ENCODE measurements at regions not wholly inside any gene's neighbourhood (a gene's known extent, or its start where the extent isn't known, plus 50 kb on each side); places are given as distances from the start of the nearest gene placed in this dataset.

GRCh38 chr12:123040106-123040505, 59.6 kb downstream of the ARL6IP4 start (continued):
- TF ChIP-seq FIP1L1 (IDR thresholded peaks at IDR 0.05; ENCODE audit: borderline replicate concordance, insufficient read depth, low read depth, low read length) = no peak

- CTCF ChIA-PET (ENCODE audit: low intra/inter-chr PET ratio, low total read pairs) = no interaction called here
- TF ChIP-seq NAIF1 (CRISPR knock-in tag; IDR thresholded peaks at IDR 0.05; ENCODE audit: borderline replicate concordance) (no peak), RELA (CRISPR knock-in tag; IDR thresholded peaks at IDR 0.05) (no peak), ZBTB21 (CRISPR knock-in tag; IDR thresholded peaks at IDR 0.05) (no peak), USF2 (IDR thresholded peaks at IDR 0.05; ENCODE audit: low read depth, low read length) (no peak), USF2 (CRISPR knock-in tag; IDR thresholded peaks at IDR 0.05; ENCODE audit: borderline replicate concordance) (no peak), NKX3-1 (CRISPR knock-in tag; IDR thresholded peaks at IDR 0.05) (no peak), ZNF646 (CRISPR knock-in tag; IDR thresholded peaks at IDR 0.05) (no peak), ELF3 (CRISPR knock-in tag; IDR thresholded peaks at IDR 0.05) (no peak), ZNF335 (CRISPR knock-in tag; IDR thresholded peaks at IDR 0.05) (no peak), ZNF770 (CRISPR knock-in tag; IDR thresholded peaks at IDR 0.05) (no peak), ZNF780A (CRISPR knock-in tag; IDR thresholded peaks at IDR 0.05) (no peak), RFX3 (CRISPR knock-in tag; IDR thresholded peaks at IDR 0.05) (no peak), ZSCAN21 (CRISPR knock-in tag; IDR thresholded peaks at IDR 0.05; ENCODE audit: borderline replicate concordance) (no peak)
Observed at GRCh38 chr12:123038966-123039365, 58.5 kb downstream of the ARL6IP4 start.

More at GRCh38 chr12:123038966-123039365, 58.5 kb downstream of the ARL6IP4 start:
- no peaks in the 10 kb centered on the region; a peak in 1 of 5 replicates for H3K27me3 ChIP-seq (ENCODE audit: control insufficient read depth in 1 of 2, insufficient read depth in 2 of 2, low read length in 2 of 2)
- no peak overlapping the region for H3K4me2 ChIP-seq (ENCODE audit: low read depth, low read length)
- H3K9me3 ChIP-seq (ENCODE audit: low read length) = no peaks in the 10 kb centered on the region
- no TSS peak for BruUV-seq (replicated peaks)
- intact Hi-C loops (cut with micrococcal nuclease; ENCODE audit: unreplicated experiment) = no loop called here
- H3K9ac ChIP-seq (ENCODE audit: insufficient read depth, low read depth, low read length) = no peak overlapping the region
- POLR2A ChIA-PET = no interaction called here
- no peak overlapping the region for H3K27ac ChIP-seq (ENCODE audit: extremely low read length, insufficient read depth, low read length)
- in situ Hi-C loops (cut with HindIII; ENCODE audit: extremely low pct_ligation_motif_present, low pct_unique_long_range_greater_than_20kb) = no loop called here
- no peaks in the 10 kb centered on the region for H3K79me2 ChIP-seq (ENCODE audit: insufficient read depth, low read length)
- DNase-seq (ENCODE audit: low spot score) (no peak), FAIRE-seq (no peak), ATAC-seq (no peak)
- WGBS (ENCODE audit: low lambda C conversion rate) = 95% methylated on average over 6 of the region's 6 CpGs
- H3K4me3 ChIP-seq (replicated peaks in 1 of 3; ENCODE audit: insufficient read depth in 1 of 3, low read depth in 2 of 3, low read length in 3 of 3) = no peak overlapping the region
- 0 out of 2 replicates have a peak, but pooled peaks cover 5% of the 10 kb centered on the region for H3K4me1 ChIP-seq (ENCODE audit: insufficient read depth, low read length)
- H4K20me1 ChIP-seq (ENCODE audit: insufficient read depth, low read length) = no peaks in the 10 kb centered on the region
- H3K36me3 ChIP-seq (replicated peaks in 1 of 2; ENCODE audit: control insufficient read depth in 1 of 2, insufficient read depth in 2 of 2, low read length in 2 of 2) = peaks cover 0 to 5% of the 10 kb centered on the region in 2 experiments; a peak in 2 of 5 replicates
- H2AFZ ChIP-seq (ENCODE audit: low read length) = no peak overlapping the region

Data from HepG2 (cell line).